Activated CD4-positive, CD25-positive, alpha-beta regulatory T cell treated with anti-CD3 and anti-CD28 coated beads, Interleukin-2, amount 50 U/mL, for 72 hours (primary cell): ENCODE measurements at regions not wholly inside any gene's neighbourhood (a gene's known extent, or its start where the extent isn't known, plus 50 kb on each side); places are given as distances from the start of the nearest gene placed in this dataset.
"Not testable (repeated sequence)": the region's sequence is repeated elsewhere in the genome, so short reads cannot be mapped to it uniquely, and the experiment has no call there.

Experiments used
- DNase-seq: peaks from one replicate; pipeline ENCODE4 v3.0.0; 2021

DNA sequence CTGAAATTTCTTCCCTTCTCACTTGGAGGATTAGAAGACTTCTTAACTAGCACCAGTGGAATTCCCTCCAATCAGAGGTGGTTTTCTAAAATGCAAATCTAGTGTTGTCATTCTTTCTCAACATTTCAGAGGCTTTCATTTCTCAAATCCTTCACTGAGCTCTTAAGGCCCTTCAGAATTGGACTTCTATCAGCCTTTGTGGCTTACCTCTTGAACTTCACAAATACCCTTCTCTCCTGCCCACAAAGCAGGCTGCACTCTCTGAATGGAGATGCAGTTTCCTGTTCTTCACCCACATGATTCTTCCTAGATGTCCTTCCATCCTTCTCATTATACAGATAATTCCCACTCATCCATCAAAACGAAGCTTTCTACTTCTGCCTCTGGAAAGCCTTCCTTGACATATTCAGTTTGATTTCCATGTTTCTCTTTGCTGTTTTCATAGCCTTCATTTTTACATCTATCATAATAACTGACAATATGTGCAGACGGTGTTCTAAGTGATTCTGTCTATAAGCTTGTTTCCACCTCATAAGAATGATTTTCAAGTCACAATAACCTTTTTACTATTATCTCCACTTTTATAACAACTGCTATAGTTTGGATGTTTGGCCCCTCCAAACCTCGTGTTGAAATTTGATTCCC is 123.1 kb upstream of the GPR12 start:
- DNase-seq: no peak

DNA sequence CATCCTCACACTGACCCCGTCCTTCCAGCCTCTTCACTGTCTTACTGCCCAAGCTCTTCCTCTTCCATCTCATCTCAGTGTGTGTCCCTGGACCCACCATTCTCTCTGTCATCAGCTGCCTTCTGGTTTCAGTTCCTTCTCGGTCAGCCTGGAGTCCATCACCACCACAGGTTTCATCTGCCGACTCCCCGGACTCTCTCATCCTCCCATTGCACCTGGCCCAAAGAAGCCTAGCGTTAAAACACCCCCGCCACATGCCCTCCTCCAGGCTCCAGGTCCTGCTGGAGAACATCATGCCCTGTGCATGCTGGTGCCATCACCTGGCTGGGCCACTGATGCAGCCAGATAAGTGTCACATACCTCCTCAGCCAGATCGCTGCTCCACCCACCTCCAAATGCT is 122.1 kb upstream of the GPR12 start:
- no peak for DNase-seq

DNA sequence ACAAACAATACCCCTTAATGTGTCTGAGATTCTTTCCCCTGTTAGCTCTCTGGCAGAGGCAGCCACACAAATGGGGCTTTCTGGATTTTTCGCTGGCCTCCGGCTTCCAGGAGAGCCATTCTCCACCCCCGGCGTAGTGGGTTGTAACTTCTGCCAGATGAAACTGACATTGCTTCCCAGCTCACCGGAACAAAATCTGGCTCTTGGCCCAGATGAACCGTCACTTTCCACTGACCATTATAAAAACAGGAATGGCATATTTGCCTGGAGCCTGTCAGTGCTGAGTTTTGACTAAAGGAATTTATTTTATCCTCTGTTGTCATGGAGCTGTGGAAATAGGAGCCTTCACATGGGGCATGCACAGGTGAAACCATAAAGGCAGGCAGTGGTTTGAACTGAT is 120.6 kb upstream of the GPR12 start:
- DNase-seq: no peak

DNA sequence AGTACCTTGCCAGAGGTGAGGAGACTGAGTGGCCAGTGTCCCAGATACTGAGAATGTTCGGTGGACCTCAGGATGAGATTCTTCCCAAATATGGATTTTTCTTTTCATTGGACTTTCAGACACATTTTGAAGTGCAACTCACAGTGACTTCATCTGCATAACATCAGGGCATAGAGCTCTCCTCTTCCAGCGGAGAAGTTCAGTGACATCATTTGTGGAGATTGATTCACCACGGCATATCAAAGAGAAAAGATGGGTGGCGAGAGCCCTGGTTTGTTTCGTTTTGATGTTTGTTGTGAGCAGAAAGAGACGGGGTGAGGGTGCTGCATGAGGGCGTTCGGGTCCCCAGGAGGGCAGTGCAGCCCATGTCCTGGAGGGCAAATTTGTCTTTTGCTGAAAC is 120.1 kb upstream of the GPR12 start:
- DNase-seq: no peak

DNA sequence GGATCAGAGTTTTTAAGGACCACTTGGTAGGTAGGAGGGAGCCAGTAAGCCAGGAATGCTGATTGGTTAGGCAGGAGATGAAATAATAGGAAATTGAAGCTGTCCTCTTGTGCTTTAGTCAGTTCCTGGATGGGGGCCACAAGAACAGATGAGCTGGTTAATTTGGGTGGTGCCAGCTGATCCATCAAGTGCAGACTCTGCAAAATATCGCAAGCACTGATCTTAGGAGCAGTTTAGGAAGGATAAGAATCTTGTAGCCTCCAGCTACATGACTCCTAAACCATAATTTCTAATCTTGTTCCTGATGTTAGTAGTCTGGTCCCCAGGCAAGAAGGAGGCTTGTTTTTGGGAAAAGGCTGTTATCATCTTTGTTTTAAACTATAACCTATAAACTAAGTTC is 117.9 kb upstream of the GPR12 start:
- DNase-seq: no peak

DNA sequence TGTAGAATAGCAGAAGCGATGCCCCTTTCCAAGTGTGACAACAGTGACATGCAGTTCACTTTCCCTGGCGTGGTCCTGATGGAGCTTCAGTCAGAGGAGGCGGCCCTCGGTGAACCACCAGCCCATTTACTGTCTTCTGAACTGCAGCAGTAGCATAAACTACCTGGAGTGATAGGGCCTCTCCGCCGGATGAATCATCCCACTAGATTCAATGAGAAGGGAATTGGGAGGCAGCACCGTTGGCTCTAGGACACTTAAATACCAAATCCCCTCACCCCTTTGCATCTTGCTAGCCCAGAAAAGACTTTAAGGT is 112.8 kb upstream of the GPR12 start:
- no peak for DNase-seq

DNA sequence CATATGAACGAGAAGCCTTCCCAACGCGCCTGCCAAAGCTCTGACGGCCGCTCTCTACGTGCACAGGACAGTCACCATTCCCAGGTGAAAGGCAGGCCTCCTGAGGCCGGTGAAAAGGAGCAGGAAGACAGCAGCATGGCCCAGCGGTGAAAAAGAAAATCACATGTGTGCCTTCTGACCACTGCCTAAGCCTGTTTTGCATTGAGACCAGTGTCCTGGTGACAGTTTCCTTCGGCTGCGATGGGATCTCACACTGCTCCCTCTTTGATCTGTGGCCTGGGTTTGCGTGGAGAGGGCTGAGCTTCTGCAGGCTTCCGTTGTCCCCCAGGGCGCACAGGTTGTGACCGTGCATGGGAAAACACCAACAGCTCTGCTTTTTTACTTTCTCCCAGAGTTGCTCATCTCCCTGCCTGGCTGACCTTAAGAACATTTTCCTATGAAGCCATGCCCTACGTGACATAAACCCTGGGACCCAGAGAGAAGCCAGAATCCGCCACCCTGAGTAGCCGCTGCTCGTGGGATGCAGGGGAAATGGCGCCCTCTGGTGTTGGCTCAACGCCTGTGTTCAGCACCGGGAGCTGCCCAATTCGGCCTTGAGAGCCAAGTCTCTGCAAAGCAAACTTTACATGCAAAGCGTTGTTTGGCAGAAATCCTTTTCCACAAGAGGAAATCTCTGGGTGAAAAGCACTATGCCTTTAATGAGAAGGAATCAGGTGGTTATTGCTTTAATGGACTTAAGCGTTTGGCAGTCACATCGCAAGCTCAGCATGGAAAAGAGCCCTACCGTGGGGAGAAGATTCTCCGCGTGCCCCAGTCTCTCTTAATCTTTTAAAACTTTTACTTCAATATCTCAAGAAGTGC is 112.2 kb upstream of the GPR12 start:
- DNase-seq: peak; percentile 61

DNA sequence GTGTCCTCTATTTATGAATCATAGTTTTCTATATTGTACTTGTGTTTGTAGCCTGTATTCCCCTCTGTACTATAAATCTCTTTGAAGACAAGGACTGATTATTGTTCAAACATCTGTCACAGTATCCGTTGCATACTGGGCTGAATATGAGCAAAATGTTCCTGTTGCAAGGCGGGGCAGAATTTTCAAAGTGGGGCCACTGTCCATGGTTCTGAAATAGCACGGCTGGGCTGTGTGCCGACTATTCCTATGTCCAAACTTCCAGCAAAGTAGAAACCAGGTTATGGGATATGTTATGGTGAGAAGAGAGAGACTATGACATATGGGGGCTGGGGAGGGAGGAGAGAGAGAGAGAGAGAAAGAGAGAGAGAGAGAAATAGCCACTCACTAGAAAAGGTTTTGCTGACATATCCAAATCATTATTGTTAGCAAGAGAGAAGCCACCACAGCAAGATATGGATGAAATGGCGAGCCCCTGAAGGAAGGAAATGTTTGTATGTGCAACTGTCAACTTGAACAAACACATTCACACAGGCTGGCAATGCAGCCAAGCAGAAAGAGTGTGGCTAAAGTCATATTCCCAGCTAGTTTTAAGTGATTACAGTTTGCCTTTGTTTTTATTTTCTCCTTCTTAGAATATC is 107.0 kb upstream of the GPR12 start:
- no peak for DNase-seq

DNA sequence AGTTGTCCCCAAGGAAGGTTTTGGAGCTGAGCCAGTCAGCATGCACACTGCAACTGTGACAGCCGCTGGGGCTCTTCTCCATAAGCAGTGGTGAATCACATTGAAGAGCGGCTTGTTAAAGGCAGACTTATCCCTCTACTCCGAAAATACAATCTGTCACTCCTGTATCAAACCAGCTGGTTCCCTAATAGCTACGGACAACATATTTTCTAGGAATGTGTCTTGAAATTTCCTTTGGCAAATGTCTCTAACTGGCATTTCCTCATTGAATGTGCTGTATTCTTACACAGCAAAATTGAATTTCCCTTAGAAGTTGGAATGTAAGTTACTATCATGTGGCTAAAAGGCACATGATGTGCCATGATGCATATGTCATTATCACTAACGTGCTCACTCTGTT is 104.0 kb upstream of the GPR12 start:
- no peak for DNase-seq

DNA sequence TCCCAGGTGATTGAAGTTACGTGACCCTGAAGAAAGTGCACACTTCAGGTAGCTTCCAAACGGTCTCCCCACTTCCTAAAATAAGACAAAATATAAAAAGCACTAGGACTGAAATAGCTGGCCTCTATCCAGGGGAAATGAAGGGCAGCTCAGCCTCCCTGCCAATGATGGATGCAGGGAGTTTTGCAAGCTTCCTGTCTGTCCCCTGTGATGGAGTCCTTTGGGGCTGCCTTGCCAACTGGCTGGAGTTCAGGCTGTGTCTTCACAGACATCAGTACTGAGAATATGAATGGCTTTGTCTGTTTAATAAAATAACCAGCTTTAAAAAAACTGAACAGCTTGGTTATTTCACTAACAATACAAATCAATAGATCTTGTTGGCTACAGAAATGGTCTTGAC is 101.4 kb upstream of the GPR12 start:
- DNase-seq: no peak

DNA sequence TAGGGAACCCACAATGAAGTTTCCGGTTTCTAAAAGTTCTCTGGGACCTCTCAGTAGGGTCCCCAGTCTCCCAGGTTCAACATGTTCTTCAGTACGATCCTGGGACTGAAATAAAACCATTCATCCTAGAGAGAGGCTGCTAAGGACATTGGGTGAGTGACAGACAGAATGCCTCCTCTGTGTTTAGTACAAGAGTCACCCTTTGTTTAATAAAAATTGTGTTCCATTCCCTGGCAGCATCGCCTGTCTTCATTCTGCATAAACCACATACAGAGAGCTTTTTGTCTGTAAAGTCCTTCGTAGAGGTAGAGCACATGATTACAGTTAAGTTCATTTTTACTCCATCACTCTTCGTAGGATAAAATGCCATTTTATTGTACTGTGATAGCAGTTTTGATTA is 95.3 kb upstream of the GPR12 start:
- no peak for DNase-seq

DNA sequence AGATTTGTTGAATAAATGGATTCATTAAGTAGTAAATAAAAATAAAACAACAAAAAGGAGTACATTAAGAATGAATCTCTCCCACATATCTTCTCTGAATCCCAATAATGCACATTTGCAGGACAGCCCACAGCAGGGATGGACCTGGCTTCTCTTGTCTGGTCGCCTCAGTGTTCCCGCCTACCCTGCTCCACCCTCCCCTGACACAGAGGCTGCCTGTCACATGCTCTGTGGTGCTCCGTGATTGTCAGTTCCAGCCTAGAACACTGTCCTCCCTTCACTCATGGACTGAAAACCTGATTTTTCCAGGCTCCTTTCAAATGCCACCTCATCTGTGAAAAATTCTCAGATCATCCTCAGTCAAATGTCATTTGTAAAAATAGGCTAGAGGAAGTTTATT is 94.5 kb upstream of the GPR12 start:
- DNase-seq: no peak

DNA sequence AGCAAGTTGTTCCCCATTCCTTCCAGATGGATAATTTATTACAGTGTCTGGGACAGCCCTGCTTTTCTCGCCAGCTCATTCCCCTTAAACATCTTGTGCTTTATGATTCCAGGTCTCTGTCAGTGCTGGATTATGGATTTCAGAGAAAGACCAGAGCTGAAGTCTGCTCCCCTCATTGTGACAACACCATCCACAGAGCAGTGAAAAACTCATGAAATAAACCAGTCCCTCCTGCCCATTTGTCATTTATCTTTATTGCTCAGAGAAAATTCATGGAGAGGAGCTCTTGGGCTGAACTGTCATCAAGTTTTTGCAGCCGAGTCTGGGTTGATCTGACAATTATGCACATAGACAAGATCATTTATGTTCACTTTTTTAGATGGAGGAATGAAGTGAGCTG is 92.7 kb upstream of the GPR12 start:
- no peak for DNase-seq

DNA sequence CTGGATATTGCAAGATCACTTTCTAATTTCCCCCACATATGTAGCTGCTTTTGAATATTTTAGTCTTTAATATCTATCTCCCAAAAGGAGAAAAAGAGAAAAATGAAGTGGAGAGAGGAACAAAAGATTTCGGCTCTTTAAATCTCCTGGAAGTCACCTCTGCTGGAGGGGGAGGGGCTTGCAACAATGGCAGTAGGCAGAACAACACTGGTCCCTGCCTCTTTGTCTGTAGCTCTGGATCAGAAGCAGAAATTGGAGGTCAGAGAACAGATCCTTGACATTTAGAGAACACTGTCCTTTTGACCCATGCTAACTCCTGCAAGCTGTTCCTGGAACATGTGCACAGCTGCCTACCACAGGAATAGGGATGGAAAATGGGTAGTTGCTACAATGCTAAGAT is 86.7 kb upstream of the GPR12 start:
- no peak for DNase-seq

DNA sequence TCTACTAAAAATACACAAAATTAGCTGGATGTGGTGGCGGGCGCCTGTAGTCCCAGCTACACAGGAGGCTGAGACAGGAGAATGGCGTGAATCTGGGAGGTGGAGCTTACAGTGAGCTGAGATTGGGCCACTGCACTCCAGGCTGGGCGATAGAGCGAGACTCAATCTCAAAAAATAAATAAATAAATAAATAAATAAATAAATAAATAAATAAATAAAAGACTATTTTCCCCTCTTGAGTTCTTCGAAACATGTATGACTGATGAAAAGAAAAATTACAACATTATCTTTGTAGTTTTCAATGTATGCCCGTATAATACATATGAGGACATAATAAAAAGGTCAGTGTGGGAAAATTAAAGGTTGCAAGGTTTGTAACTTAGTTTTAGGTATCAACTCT is 84.5 kb upstream of the GPR12 start:
- DNase-seq: not testable (repeated sequence)

DNA sequence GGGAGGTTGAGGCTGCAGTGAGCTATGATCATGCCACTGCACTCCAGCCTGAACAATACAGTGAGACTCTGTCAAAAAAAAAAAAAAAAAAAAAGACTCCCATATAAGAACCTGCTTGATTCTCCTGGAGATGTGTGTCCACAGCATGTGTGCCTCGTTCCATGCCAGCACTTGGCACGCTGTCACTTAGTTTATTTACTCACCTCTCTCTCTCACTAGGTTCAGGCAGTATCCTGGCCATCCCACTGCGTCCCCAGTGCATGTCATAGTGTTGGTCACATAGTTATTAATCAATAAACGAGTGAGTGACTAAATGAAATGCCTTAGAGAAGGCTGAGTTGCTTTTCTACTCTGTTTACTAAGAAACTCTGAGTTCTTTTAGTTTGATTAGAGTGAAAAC is 79.1 kb upstream of the GPR12 start:
- no peak for DNase-seq

DNA sequence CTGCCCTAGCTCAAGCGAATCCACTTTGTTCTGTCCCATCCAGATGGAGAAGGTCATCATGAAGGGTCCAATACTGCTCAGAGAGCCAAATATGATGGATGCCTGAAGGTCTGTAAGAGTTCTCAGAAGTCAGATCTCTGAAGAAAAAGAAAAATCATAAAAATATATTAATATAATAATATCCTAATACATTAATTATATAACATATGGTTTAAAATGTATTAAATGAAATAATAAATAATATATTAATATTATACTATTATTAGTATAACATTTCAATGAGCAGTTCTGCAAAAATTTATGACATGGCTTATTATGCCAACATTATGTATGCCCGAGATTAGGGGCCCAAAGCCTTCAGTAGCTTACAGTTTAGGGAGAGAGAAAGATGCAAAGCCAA is 78.2 kb upstream of the GPR12 start:
- DNase-seq: no peak

DNA sequence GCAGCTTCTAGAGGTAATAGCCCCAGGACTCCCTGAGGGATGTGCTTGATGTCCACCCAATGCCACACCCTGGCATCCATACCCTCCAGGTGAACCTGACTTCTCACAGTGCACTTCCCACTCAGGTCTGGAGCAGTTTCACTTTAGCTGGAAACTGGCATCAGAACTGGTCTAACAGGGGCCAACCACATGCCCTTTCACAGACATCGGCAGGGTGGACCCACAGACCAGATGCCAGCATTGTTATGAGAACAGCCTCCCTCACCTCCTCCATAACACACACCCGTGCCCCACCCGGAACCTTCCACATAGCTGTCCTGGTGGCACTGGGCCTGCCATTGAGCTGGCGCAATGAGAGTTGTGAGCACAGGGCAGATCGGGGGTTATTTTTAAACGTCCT is 77.4 kb upstream of the GPR12 start:
- DNase-seq: no peak

DNA sequence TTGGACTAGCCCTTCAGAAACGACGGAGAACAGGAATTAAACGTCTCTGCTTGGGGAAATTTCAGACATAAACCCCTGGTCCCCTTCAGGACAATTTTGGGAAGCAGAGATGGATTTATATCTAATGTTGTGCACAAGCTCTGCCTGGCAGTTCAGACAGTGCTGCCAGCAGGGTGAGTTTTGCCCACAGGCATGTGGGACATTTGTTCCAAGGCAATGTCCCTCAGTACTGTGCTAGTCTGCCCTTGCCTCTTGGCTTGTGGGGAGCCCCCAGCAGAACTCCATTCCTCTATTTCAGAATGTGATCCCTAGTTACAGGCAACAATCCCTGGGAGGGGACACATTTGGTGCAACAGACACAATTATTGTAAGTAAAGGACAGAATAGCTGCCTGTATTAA is 76.5 kb upstream of the GPR12 start:
- no peak for DNase-seq

DNA sequence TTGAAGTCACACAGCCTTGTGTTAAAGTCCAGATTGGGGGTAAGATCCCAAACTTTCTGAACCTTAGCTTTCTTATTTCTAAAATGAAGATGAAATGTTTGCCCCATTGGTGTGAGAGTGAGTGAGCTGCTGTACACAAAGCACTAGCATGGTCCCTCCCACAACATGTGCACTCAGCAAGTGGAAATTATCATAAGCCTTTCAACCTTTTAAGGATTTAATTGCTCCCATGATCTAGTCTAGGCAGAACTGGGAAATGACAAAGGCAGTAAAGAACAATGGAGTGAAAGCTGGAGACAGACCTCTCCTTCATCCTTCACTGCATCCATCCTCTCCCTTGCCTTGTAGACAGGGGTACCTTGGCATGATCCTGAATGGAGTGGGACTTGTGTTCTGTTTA is 76.0 kb upstream of the GPR12 start:
- no peak for DNase-seq

DNA sequence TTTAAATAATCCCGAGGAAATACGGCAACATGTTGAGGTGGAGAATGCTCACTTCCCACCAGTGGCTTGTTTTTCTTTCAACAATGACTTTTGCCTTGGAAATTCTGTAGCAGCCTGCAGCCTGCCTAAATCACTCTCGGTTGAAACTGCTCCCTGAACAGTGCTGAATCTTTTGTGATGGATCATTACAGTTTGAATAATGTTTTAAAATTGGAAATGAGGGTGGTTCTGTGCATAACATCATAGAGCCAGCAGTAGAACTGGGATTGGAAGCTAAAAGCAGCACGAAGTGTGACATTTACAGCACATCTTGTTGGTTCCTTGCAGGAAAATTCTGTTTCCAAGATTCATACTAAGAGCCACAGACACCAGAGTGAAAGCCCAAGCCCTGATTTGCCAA is 74.1 kb upstream of the GPR12 start:
- DNase-seq: no peak

DNA sequence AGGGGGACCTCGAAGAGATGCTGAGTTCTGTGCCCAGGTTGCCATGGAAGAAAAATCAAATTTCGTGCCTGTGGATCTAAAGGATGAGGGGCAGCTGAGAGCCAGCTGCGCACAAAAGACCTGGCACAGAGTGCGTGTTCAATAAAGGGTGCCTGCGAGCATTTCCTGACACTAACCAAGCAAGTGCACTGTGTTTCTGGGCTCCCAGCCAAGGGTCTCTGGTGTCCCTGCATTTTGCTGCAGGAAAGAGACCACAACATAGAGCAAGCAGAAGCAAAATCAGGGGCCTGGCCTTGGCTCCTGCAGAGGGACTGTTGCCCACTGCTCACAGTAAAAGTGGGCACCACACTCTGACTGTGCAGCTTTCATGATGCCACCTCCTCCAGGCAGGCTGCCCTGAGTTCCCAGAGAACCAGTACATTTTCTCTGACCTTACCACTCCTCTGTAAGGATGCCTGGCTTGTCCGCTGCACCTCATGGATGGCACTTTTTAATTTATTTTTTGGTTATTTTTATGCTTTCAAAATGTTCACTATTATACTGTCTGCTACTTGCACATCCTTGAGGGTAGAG is 70.8 kb upstream of the GPR12 start:
- DNase-seq: no peak

DNA sequence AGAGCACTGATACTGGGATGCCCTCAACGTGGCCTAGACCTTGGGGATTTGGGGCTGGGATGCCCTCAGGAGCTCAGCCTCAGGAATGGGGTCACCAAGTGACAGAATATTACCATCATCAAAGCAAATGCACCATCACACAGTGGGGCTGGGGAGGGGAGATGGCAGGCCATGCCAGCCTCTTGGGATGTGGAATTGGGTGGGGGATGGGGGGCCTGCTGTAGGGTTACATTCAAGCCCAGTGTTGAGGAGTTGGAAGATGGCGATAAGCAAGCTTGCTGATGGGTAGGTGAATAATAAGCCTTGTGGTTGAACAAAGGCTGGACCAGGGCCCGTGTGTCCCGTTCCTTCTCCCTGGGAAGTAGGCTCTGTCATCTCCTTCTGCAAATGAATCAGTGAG is 69.1 kb upstream of the GPR12 start:
- no peak for DNase-seq

DNA sequence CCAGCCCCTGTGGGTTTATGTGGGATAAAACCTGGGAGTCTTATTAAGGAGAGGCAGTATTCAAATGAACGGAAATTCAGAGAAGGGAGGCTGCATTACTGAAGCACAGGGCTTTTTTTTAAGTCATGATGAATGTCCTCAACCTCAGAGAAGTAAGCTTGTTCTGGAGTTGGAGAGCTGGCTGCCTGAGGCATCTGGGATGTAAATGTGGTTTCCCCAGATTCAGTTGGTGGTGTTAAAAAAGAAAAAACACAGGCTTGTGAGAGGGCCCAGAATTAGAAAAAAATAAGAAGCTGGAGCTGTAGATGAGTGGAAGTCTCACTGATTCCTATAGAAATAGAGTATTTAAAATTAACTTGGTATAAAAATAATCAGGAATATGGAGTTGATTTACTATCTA is 64.0 kb upstream of the GPR12 start:
- DNase-seq: no peak
